ENCODE measurements at regions not wholly inside any gene's neighbourhood (a gene's known extent, or its start where the extent isn't known, plus 50 kb on each side); places are given as distances from the start of the nearest gene placed in this dataset.

- DNase-seq, result no peak
Observed at GRCh38 chr12:115095073-115095748, 411.2 kb upstream of the TBX3 start.

GRCh38 chr12:115094163-115094816 is 410.3 kb upstream of the TBX3 start:
- DNase-seq, result no peak

GRCh38 chr12:115093261-115093660 is 409.3 kb upstream of the TBX3 start:
- DNase-seq, result no peak

GRCh38 chr12:115090783-115091182 is 406.8 kb upstream of the TBX3 start:
- DNase-seq, result no peak

- DNase-seq, result no peak
Observed at GRCh38 chr12:115088995-115089841, 405.2 kb upstream of the TBX3 start.

GRCh38 chr12:115088328-115088994 is 404.5 kb upstream of the TBX3 start:
- no peak for DNase-seq

GRCh38 chr12:115085594-115085993 is 401.6 kb upstream of the TBX3 start:
- DNase-seq, result no peak

GRCh38 chr12:115079760-115080159 is 395.8 kb upstream of the TBX3 start:
- no peak for DNase-seq

GRCh38 chr12:115078990-115079389 is 395.0 kb upstream of the TBX3 start:
- no peak for DNase-seq

- DNase-seq, result no peak
Observed at GRCh38 chr12:115078334-115078733, 394.4 kb upstream of the TBX3 start.

GRCh38 chr12:115075552-115076170 is 391.7 kb upstream of the TBX3 start:
- DNase-seq, result no peak

- no peak for DNase-seq
Observed at GRCh38 chr12:115074617-115075016, 390.6 kb upstream of the TBX3 start.

GRCh38 chr12:115072712-115073111 is 388.7 kb upstream of the TBX3 start:
- DNase-seq, result no peak

GRCh38 chr12:115070313-115070712 is 386.3 kb upstream of the TBX3 start:
- DNase-seq, result no peak

GRCh38 chr12:115064296-115064695 is 380.3 kb upstream of the TBX3 start:
- DNase-seq, result no peak

GRCh38 chr12:115062741-115063140 is 378.8 kb upstream of the TBX3 start:
- DNase-seq, result no peak

- DNase-seq, result no peak
Observed at GRCh38 chr12:115060477-115061168, 376.6 kb upstream of the TBX3 start.

- DNase-seq, result no peak
Observed at GRCh38 chr12:115057445-115057844, 373.5 kb upstream of the TBX3 start.

- DNase-seq, result no peak
Observed at GRCh38 chr12:115051378-115051777, 367.4 kb upstream of the TBX3 start.

- no peak for DNase-seq
Observed at GRCh38 chr12:115049614-115050013, 365.6 kb upstream of the TBX3 start.

- DNase-seq, result no peak
Observed at GRCh38 chr12:115046805-115047204, 362.8 kb upstream of the TBX3 start.

- no peak for DNase-seq
Observed at GRCh38 chr12:115044073-115044472, 360.1 kb upstream of the TBX3 start.
